GM19035 (cell line): ENCODE measurements at regions not wholly inside any gene's neighbourhood (a gene's known extent, or its start where the extent isn't known, plus 50 kb on each side); places are given as distances from the start of the nearest gene placed in this dataset.

Experiments
- ATAC-seq: cut with Tn5 transposase; IDR thresholded peaks from one replicate; pipeline ENCODE4 v1.9.1; 2021; ENCODE audit not compliant: unreplicated experiment

- ATAC-seq = no peak
Observed at GRCh38 chr2:146040051-146040450, 1520.1 kb upstream of the ZEB2 start.

- ATAC-seq = no peak
Observed at GRCh38 chr2:146038014-146038413, 1518.1 kb upstream of the ZEB2 start.

- ATAC-seq = no peak
Observed at GRCh38 chr2:146037334-146037870, 1517.5 kb upstream of the ZEB2 start.

- ATAC-seq = no peak
Observed at GRCh38 chr2:146031158-146031557, 1511.2 kb upstream of the ZEB2 start.

- ATAC-seq = no peak
Observed at GRCh38 chr2:146027156-146027555, 1507.2 kb upstream of the ZEB2 start.

GRCh38 chr2:146025519-146025918, 1505.6 kb upstream of the ZEB2 start:
- no peak for ATAC-seq

- ATAC-seq = no peak
Observed at GRCh38 chr2:146024212-146024743, 1504.4 kb upstream of the ZEB2 start.

- no peak for ATAC-seq
Observed at GRCh38 chr2:146004462-146004861, 1484.5 kb upstream of the ZEB2 start.

GRCh38 chr2:146003337-146003736, 1483.4 kb upstream of the ZEB2 start:
- ATAC-seq = no peak

- no peak for ATAC-seq
Observed at GRCh38 chr2:145994910-145995309, 1475.0 kb upstream of the ZEB2 start.

GRCh38 chr2:145992572-145992971, 1472.7 kb upstream of the ZEB2 start:
- ATAC-seq = no peak

- no peak for ATAC-seq
Observed at GRCh38 chr2:145987793-145988192, 1467.9 kb upstream of the ZEB2 start.

GRCh38 chr2:145985517-145985916, 1465.6 kb upstream of the ZEB2 start:
- ATAC-seq = no peak

GRCh38 chr2:145984580-145984979, 1464.7 kb upstream of the ZEB2 start:
- ATAC-seq = no peak

GRCh38 chr2:145980318-145980717, 1460.4 kb upstream of the ZEB2 start:
- no peak for ATAC-seq

- ATAC-seq = no peak
Observed at GRCh38 chr2:145975406-145975805, 1455.5 kb upstream of the ZEB2 start.

- no peak for ATAC-seq
Observed at GRCh38 chr2:145961846-145962245, 1441.9 kb upstream of the ZEB2 start.

- no peak for ATAC-seq
Observed at GRCh38 chr2:145960479-145961163, 1440.7 kb upstream of the ZEB2 start.

- ATAC-seq = no peak
Observed at GRCh38 chr2:145958611-145959010, 1438.7 kb upstream of the ZEB2 start.

- no peak for ATAC-seq
Observed at GRCh38 chr2:145957929-145958328, 1438.0 kb upstream of the ZEB2 start.

- no peak for ATAC-seq
Observed at GRCh38 chr2:145939949-145940348, 1420.0 kb upstream of the ZEB2 start.

GRCh38 chr2:145935016-145935415, 1415.1 kb upstream of the ZEB2 start:
- ATAC-seq = no peak
